Osteoblast (primary cell): ENCODE measurements at regions not wholly inside any gene's neighbourhood (a gene's known extent, or its start where the extent isn't known, plus 50 kb on each side); places are given as distances from the start of the nearest gene placed in this dataset.

Source experiments
- DNase-seq: peaks from one replicate; pipeline ENCODE4 v3.0.0; 2011; ENCODE audit warnings: low spot score, mixed read lengths; ENCODE audit not compliant: insufficient read length; ENCODE audit errors: missing footprints
- H2AFZ ChIP-seq: 2 replicates; pipeline ENCODE4 v1.6.0; 2011; ENCODE audit warnings: mild to moderate bottlenecking, low read length
- H3K27ac ChIP-seq: 2 replicates; pipeline ENCODE4 v1.5.1; 2011; ENCODE audit warnings: mild to moderate bottlenecking, low read depth, low read length, moderate library complexity
- H3K27me3 ChIP-seq: 2 replicates; pipeline ENCODE4 v1.6.0; 2012; ENCODE audit warnings: mild to moderate bottlenecking, control low read depth, inconsistent platforms, low read length, moderate library complexity; ENCODE audit not compliant: insufficient read depth
- H3K36me3 ChIP-seq: 2 replicates; pipeline ENCODE4 v1.5.1; 2011; ENCODE audit warnings: mild to moderate bottlenecking, low read length, control low read depth, moderate library complexity; ENCODE audit not compliant: insufficient read depth
- H3K4me1 ChIP-seq: 2 replicates; pipeline ENCODE4 v1.5.1; 2011; ENCODE audit warnings: mild to moderate bottlenecking, low read length, control low read depth, moderate library complexity; ENCODE audit not compliant: insufficient read depth
- H3K4me2 ChIP-seq: 2 replicates; pipeline ENCODE4 v1.6.0; 2011; ENCODE audit warnings: mild to moderate bottlenecking, low read length; ENCODE audit not compliant: insufficient read depth
- H3K4me3 ChIP-seq: fragments of 200-600 bp; sonication (generic); 3 replicates; pipeline ENCODE4 v1.5.1; 2012; ENCODE audit warnings: mild to moderate bottlenecking, low read length, inconsistent platforms; ENCODE audit not compliant: insufficient read depth
- H3K79me2 ChIP-seq: 2 replicates; pipeline ENCODE4 v1.6.0; 2012; ENCODE audit warnings: mild to moderate bottlenecking, low read length, control low read depth, inconsistent platforms; ENCODE audit not compliant: insufficient read depth
- H3K9me3 ChIP-seq: 2 replicates; pipeline ENCODE4 v1.5.1; 2011; ENCODE audit warnings: low read depth, low read length, control low read depth
- H4K20me1 ChIP-seq: 2 replicates; pipeline ENCODE4 v1.6.0; 2012; ENCODE audit warnings: mild to moderate bottlenecking, low read length, control low read depth; ENCODE audit not compliant: insufficient read depth
- TF ChIP-seq, protein P1 (sequence below): IDR thresholded peaks from 2 replicates; pipeline ENCODE4 v1.5.1; 2011; ENCODE audit warnings: mild to moderate bottlenecking, low read depth, low read length, moderate library complexity; ENCODE audit errors: extremely low read depth

DNA sequence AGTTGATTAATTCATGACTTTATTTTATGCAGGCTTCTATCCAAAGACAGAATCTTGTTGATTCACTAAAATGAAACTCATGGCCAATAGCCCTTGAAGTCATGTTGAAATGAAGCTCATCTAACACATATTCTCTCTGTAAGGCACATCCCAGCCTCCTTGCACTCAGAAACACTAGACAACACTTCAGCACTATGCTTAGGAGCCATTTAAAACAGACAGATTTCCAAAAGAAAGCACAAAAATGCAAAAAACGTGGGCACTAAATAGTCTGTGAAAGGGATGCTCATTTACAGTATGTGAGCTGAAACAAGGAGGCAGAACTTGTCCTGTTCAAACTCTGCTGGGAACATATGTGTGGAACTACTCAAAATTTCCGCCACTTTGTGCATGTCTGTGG lies 124.4 kb downstream of the MYCN start:
- no peak overlapping the region for H2AFZ ChIP-seq
- H3K4me2 ChIP-seq: no peak overlapping the region
- H3K4me1 ChIP-seq: no peaks in the 10 kb centered on the region
- TF ChIP-seq, protein P1, sequence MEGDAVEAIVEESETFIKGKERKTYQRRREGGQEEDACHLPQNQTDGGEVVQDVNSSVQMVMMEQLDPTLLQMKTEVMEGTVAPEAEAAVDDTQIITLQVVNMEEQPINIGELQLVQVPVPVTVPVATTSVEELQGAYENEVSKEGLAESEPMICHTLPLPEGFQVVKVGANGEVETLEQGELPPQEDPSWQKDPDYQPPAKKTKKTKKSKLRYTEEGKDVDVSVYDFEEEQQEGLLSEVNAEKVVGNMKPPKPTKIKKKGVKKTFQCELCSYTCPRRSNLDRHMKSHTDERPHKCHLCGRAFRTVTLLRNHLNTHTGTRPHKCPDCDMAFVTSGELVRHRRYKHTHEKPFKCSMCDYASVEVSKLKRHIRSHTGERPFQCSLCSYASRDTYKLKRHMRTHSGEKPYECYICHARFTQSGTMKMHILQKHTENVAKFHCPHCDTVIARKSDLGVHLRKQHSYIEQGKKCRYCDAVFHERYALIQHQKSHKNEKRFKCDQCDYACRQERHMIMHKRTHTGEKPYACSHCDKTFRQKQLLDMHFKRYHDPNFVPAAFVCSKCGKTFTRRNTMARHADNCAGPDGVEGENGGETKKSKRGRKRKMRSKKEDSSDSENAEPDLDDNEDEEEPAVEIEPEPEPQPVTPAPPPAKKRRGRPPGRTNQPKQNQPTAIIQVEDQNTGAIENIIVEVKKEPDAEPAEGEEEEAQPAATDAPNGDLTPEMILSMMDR: no peak
- no peaks in the 10 kb centered on the region for H3K27me3 ChIP-seq
- H3K4me3 ChIP-seq: no peak overlapping the region
- H3K9me3 ChIP-seq: no peaks in the 10 kb centered on the region
- no peaks in the 10 kb centered on the region for H4K20me1 ChIP-seq
- DNase-seq: no peak
- H3K27ac ChIP-seq: no peak overlapping the region
- no peaks in the 10 kb centered on the region for H3K36me3 ChIP-seq
- H3K79me2 ChIP-seq: no peaks in the 10 kb centered on the region

- DNase-seq: no peak
- no peaks in the 10 kb centered on the region for H3K4me1 ChIP-seq
- H3K79me2 ChIP-seq: no peaks in the 10 kb centered on the region
- H3K9me3 ChIP-seq: no peaks in the 10 kb centered on the region
- no peak overlapping the region for H3K4me2 ChIP-seq
- no peak overlapping the region for H2AFZ ChIP-seq
- H3K4me3 ChIP-seq: no peak overlapping the region
- no peaks in the 10 kb centered on the region for H3K27me3 ChIP-seq
- no peaks in the 10 kb centered on the region for H3K36me3 ChIP-seq
- no peak overlapping the region for H3K27ac ChIP-seq
- TF ChIP-seq, protein P1: no peak
- H4K20me1 ChIP-seq: no peaks in the 10 kb centered on the region
These were observed 123.7 kb downstream of the MYCN start for GRCh38 chr2:16063955-16064633.

- Histone ChIP-seq H3K27me3 (no peaks in the 10 kb centered on the region), H3K4me3 (no peak overlapping the region), H3K9me3 (no peaks in the 10 kb centered on the region), H3K27ac (no peak overlapping the region), H3K4me2 (no peak overlapping the region), H2AFZ (no peak overlapping the region), H3K36me3 (no peaks in the 10 kb centered on the region), H3K4me1 (no peaks in the 10 kb centered on the region), H4K20me1 (no peaks in the 10 kb centered on the region), H3K79me2 (no peaks in the 10 kb centered on the region)
- TF ChIP-seq, protein P1: no peak
- DNase-seq: no peak
These were observed 123.0 kb downstream of the MYCN start for GRCh38 chr2:16063251-16063850.

DNA sequence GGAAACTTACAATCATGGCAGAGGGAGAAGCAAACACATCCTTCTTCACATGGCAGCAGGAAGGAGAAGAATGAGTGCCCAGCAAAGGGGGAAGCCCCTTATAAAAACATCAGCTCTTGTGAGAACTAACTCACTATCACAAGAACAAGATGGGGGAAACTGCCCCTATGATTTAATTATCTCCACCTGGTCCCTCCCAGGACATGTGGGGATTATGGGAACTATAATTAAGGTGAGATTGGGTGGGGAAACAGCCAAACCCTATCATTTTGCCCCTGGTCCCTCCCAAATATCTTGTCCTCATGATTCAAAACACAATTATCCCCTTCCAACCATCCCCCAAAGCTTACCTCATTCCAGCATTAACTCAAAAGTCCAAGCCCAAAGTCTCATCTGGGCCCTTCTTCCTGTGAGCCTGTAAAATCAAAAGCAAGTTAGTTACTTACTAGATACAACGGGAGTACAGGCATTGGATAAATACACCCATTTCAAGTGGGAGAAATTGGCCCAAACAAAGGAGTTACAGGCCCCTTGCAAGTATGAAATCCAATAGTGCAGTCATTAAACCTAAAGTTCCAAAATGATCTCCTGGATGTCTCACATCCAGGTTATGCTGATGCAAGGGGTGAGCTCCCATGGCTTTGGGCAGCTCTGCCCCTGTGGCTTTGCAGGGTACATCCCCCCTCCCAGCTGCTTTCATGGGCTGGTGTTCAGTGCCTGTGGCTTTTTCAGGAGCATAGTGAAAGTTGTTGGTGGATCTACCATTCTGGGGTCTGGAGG lies 122.3 kb downstream of the MYCN start:
- no peaks in the 10 kb centered on the region for H3K27me3 ChIP-seq
- H3K4me3 ChIP-seq: no peak overlapping the region
- no peak overlapping the region for H2AFZ ChIP-seq
- H4K20me1 ChIP-seq: no peaks in the 10 kb centered on the region
- no peaks in the 10 kb centered on the region for H3K36me3 ChIP-seq
- H3K27ac ChIP-seq: no peak overlapping the region
- H3K79me2 ChIP-seq: no peaks in the 10 kb centered on the region
- no peak for DNase-seq
- no peak overlapping the region for H3K4me2 ChIP-seq
- no peaks in the 10 kb centered on the region for H3K9me3 ChIP-seq
- TF ChIP-seq, protein P1: no peak
- no peaks in the 10 kb centered on the region for H3K4me1 ChIP-seq
